ENCODE measurements at regions not wholly inside any gene's neighbourhood (a gene's known extent, or its start where the extent isn't known, plus 50 kb on each side); places are given as distances from the start of the nearest gene placed in this dataset.

- no peak for DNase-seq
Observed at GRCh38 chrX:139106069-139106468, 394.6 kb upstream of the FGF13 start.

GRCh38 chrX:139094671-139095592, 383.4 kb upstream of the FGF13 start:
- DNase-seq: no peak

DNA sequence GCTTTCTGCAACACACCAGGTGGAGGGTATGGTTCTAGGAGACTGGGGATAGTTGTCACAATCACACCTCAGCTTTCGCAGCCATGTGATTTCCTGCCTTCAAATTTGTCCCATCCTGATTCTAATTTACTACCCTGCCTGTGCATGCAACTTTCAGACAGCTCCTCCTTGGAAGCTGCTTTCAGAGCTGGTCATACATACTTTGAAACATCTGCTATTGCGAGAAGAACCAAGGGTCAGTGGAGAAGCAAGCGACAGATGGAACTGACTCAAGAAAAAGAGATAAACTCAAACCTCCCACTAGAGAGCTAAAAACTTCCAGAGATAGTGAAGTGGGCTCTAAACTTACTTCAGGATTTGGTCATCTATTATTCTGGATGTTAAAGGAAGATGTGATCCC, 381.7 kb upstream of the FGF13 start:
- no peak for DNase-seq

DNA sequence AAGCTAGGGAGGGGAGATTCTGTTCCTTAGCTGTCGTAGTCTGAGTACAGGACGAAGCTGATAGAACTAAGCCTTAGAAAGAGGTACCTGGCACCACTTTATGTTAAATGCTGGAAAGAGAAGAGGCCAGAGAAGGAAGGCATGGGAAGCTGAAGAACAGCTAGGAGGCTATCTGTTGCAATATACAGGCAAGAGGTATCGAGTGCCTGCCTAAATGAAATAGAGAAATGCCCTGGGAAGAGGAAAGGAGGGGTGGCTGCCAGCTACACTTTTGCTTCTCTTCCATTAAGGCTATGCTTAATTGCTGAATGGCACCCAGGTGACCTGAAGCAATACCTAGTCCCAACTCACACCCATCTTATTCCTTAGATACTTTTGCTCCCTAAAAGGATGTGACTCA, 380.4 kb upstream of the FGF13 start:
- DNase-seq: no peak

GRCh38 chrX:139091066-139091465, 379.5 kb upstream of the FGF13 start:
- no peak for DNase-seq

- peak; percentile 8 to 9 for DNase-seq
Observed at GRCh38 chrX:139086246-139086645, 374.7 kb upstream of the FGF13 start.

DNA sequence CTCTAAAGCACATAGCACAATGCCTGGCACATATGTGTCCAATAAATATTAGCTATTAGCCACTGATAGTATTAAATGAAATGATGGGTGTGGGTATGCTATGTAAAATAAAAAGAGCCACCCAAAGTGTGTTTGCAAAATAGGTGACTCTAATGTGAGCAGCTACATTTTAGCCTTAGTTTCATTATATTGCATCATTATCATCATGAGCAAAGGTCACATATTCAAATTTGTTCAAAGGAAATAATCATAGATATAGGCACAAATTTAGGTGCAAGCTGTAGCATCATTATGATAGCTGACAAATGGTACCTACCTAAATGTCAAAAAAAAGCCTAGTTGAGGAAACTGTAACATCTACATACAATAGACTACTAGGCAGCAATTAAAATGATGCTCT, 373.9 kb upstream of the FGF13 start:
- DNase-seq: no peak

DNA sequence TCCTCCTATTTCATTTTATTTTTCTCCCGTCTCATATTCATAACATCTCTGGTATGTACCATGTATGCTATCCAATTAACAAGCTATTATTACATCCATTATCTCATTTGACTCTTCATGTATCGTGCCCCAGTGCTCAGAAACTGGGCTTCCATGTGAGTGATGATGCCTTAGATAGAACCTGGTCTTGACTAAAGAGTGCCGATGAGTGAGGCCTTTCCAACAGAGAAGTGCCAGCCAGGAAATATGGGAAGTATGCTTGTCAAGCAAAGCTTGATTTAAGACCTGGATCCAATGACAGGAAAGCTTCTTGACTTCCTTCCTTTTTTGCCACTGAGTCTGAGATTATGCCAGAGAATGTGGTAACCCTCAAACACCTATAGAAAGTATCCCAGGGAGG, 371.7 kb upstream of the FGF13 start:
- no peak for DNase-seq

DNA sequence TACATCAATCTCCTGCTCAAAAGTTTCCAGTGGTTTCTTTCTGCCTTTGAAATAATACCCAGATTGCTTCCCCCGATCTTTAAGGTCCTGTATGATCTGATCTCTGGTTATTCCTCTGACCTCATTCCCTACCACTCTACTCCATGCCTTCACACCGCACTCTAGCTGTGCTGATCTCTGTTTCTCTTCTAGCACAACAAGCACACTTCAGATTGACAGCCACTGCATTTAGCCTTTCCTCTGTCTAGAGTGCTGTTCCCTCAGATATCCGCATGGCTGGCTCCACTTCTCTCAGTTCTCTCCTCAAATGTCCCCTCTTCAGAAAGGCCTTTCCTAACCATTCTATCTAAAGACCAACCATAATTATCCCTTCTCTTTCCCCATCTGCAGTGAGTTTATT, 370.4 kb upstream of the FGF13 start:
- DNase-seq: no peak

GRCh38 chrX:139079789-139080188, 368.3 kb upstream of the FGF13 start:
- DNase-seq: no peak

GRCh38 chrX:139078761-139079280, 367.3 kb upstream of the FGF13 start:
- no peak for DNase-seq

DNA sequence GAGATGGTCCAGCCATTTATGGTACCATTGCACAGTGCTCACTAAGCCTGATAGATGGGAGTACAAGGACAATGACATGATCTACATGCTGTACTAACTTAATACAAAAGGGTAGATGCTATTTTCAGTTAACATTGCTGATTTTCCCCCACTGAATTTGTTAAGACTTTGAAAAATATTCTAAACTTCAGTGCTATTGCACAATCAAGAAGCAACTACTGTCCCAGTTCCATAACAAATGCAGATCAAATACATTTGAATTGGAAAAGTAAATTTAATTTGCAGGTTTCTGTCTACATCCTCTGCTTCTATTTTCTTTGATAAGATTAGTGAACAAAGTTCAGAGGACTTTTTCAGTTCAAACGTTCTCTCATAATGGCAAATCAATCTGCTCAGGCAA, 366.8 kb upstream of the FGF13 start:
- DNase-seq: no peak

GRCh38 chrX:139077281-139078250, 366.0 kb upstream of the FGF13 start:
- DNase-seq: no peak

GRCh38 chrX:139063364-139063763, 351.8 kb upstream of the FGF13 start:
- no peak for DNase-seq

- DNase-seq: no peak
Observed at GRCh38 chrX:139058831-139059495, 347.4 kb upstream of the FGF13 start.

DNA sequence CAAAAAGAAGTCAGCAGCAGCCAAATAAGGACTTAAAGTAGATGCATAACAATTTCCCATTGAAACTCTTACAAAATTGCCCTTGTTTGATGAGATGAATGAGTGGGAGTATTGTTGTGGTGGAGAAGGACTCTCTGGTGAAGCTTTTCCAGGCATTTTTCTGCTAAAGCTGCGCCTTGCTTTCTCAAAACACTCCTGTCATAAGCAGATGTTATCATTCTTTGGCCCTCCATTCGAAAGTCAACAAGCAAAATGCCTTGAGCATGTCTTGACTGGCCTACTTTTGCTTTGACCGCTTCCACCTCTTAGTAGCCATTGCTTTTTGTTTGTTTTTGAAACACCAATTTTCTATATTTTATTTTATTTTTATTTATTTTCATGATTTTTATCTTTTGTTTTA, 340.9 kb upstream of the FGF13 start:
- no peak for DNase-seq

GRCh38 chrX:139049465-139049864, 337.9 kb upstream of the FGF13 start:
- DNase-seq: no peak

- DNase-seq: no peak
Observed at GRCh38 chrX:139044680-139045079, 333.2 kb upstream of the FGF13 start.

DNA sequence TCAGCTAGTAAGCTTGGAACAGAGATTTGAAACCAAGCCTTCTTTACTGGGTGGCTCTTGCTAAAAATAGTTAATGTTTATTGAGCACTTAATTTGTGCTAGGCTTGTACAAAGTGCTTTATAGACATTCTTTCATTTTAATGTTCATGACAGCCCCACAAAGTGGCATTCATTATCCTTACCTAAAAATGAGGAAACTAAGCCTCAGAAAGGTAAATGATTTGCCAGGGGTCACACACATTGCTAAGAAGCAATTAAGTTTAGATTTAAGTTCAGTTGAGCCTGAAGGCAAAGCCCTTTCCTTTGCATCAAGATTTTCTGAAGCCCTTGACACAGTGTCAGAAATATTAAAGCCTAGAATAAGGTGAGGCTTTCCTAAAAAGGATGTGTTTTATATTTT, 327.5 kb upstream of the FGF13 start:
- no peak for DNase-seq

DNA sequence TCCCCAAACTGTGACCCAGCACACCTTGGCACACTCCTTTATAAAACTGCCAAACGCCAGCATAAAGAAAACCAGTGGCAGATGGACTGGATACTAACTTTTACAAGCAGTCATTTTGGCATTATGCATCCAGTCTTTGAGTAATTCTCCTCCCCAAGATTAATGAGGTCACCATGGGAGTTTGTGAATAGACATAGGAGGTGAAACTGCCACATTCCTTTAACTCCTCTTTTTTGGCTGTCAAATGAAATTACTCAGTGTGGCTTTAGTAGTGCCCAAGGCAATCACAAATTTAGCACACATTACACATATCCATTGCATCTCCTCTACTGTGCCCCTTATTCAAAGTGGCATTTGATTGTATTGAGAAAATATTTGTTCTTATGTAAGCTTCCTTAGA, 315.3 kb upstream of the FGF13 start:
- DNase-seq: no peak

DNA sequence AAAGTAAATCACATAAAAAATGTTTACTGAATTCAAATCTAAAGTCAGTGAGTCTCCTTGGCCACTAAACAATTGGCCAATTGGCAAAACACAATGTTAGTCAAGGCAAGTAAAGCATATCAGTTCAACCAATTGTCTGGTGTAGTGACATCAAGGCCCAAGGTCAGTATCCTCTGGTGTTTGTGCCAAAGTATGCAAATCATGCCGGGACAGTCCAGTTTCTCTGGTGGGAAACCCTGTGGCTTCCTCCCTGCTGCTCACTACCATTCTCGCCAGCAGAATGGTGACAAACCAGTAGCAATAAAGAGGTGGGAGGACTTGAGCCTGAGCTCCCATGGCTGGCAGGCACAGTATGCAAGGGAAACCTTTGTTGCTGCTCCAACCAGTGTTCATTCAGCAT, 314.9 kb upstream of the FGF13 start:
- DNase-seq: no peak

GRCh38 chrX:139025816-139026215, 314.3 kb upstream of the FGF13 start:
- no peak for DNase-seq

DNA sequence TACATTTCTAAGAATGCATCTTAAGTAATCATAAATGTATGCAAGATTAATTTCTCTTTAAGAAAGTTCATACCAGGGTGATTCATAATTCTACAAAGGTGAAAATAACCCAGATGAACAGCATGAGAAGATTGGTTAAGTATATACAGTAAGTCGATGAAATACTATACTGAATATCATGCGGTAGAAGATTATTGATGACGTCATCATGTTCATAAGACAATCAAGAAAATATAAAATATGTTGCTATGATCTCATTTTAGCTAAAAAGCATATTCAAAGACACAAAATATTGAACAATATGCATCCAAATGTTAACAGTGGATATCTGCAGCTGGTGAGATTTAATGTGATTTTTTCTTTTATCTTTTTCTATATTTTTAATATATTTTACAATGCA, 312.0 kb upstream of the FGF13 start:
- no peak for DNase-seq

All from AML-193 (cell line).